ENCODE measurements at regions not wholly inside any gene's neighbourhood (a gene's known extent, or its start where the extent isn't known, plus 50 kb on each side); places are given as distances from the start of the nearest gene placed in this dataset.

DNA sequence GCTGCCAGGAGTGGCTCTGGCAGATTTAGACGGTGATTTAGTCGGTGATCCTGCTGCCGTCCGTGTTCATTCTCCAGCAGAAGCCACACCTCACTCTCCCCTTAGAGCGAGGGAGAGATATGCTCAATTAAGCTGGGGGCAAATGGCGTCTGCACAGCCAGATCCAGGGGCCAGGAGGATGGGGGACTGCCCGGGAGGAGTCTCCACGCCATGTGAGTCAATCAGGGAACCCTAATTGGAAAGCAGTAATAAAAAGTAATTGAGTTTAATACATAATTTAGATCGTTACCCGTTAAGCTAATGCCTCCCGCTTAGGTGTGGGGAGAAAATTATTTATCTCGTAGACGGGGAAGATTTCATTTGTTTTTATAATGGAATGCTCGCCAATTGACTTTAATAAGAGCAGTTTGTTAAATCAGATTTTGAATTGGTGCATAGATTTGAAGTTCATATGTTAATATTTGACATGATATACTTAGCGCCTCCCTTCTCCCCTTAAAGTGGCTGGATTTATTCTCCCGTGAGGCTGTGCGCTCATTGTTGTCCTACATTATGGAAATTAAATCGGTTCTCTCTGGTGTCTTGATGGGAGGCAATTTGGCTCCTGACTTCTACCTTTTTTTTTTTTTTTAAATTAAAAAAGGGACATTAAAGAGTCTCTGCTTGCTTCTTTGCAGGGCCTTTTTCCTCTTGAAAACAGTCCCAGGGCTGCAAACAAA is 104.9 kb upstream of the C14orf180 start:
- no peaks in the 10 kb centered on the region for H3K4me1 ChIP-seq (ENCODE audit: control extremely low read depth in 1 of 4, control insufficient read depth in 4 of 4, insufficient read depth in 4 of 4, low read length in 3 of 4)
- ChIA-PET CTCF (no interaction called here), POLR2A (interaction anchor here (0.6 kb wide), 1 partner anchor 8 kb away, joined by 3 read pairs; no protein-coding TSS in a partner anchor)
- no peaks in the 10 kb centered on the region for H3K36me3 ChIP-seq (ENCODE audit: control insufficient read depth in 4 of 4, insufficient read depth in 4 of 4, low read length in 3 of 4)
- peaks cover 0 to under 1% (median 0%) of the 10 kb centered on the region in 5 experiments for H3K9me3 ChIP-seq (ENCODE audit: control extremely low read depth in 1 of 5, control insufficient read depth in 4 of 5, insufficient read depth in 2 of 5, low read depth in 1 of 5, low read length in 4 of 5)
- peaks cover 0 to 21% (median 3%) of the 10 kb centered on the region in 5 experiments for H3K27me3 ChIP-seq (replicated peaks in 2 of 5; ENCODE audit: control insufficient read depth in 4 of 5, insufficient read depth in 5 of 5, low read length in 4 of 5)
- WGBS (ENCODE audit: insufficient coverage), result 80% methylated on average over 17 of the region's 18 CpGs
- H3K27ac ChIP-seq (ENCODE audit: insufficient read depth in 1 of 2, low read depth in 1 of 2, low read length in 2 of 2, poor library complexity in 1 of 2, severe bottlenecking in 2 of 2), result no peak overlapping the region
- DNase-seq, result no peak
- H3K4me3 ChIP-seq (ENCODE audit: control insufficient read depth in 1 of 7, extremely low read depth in 1 of 7, insufficient read depth in 4 of 7, low read depth in 2 of 7, low read length in 6 of 7), result no peak overlapping the region

DNA sequence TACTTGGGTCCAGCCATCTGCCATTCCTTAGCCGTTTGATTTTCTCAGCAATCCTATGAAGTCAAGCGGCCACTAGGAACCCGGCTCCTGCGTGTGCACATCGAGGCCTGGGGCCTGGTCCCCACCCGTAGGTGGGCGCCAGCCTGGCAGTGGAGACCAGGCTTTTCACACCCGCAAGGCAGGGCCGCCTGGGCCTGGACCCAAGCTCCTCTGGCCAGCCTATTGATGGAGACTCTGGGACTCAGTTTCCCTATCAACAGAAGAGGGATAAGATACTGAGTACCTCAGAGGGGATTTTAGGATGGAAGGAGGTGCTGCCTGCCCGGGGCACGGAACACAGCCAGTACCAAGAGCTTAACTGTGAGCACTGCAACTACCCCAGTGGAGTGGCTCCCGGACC is 104.3 kb upstream of the C14orf180 start:
- peaks cover 0 to 21% (median 3%) of the 10 kb centered on the region in 5 experiments for H3K27me3 ChIP-seq (replicated peaks in 2 of 5; ENCODE audit: control insufficient read depth in 4 of 5, insufficient read depth in 5 of 5, low read length in 4 of 5)
- DNase-seq, result no peak
- H3K9me3 ChIP-seq (ENCODE audit: control extremely low read depth in 1 of 5, control insufficient read depth in 4 of 5, insufficient read depth in 2 of 5, low read depth in 1 of 5, low read length in 4 of 5), result peaks cover 0 to 2% (median 0%) of the 10 kb centered on the region in 5 experiments
- ChIA-PET POLR2A (no interaction called here), CTCF (no interaction called here)
- H3K36me3 ChIP-seq (ENCODE audit: control insufficient read depth in 4 of 4, insufficient read depth in 4 of 4, low read length in 3 of 4), result no peaks in the 10 kb centered on the region
- H3K4me1 ChIP-seq (ENCODE audit: control extremely low read depth in 1 of 4, control insufficient read depth in 4 of 4, insufficient read depth in 4 of 4, low read length in 3 of 4), result no peaks in the 10 kb centered on the region
- H3K4me3 ChIP-seq (ENCODE audit: control insufficient read depth in 1 of 7, extremely low read depth in 1 of 7, insufficient read depth in 4 of 7, low read depth in 2 of 7, low read length in 6 of 7), result no peak overlapping the region
- H3K27ac ChIP-seq (ENCODE audit: insufficient read depth in 1 of 2, low read depth in 1 of 2, low read length in 2 of 2, poor library complexity in 1 of 2, severe bottlenecking in 2 of 2), result no peak overlapping the region
- 79% methylated on average over 12 of the region's 12 CpGs for WGBS (ENCODE audit: insufficient coverage)

DNA sequence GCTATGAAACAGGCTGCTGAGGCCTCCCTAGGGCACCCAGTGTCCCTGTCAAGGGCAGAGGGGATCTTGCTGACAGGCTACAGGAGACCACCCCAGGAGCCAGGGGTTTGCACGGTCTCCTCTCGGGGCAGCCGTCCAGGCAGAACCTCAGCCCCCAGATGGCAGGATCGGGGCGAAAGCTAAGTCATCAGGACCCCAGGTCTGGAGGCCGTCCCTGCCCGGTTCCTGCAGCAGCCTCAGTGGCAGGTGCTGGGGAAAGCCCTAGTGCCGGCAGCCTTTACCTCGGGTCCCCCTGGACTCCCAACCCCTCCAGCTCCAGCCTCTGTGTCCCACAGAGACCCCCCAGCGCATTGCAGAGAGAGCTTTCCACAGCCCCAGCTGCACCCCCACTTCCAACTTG is 103.8 kb upstream of the C14orf180 start:
- no peaks in the 10 kb centered on the region for H3K36me3 ChIP-seq (ENCODE audit: control insufficient read depth in 4 of 4, insufficient read depth in 4 of 4, low read length in 3 of 4)
- CTCF ChIA-PET, result no interaction called here
- peaks cover 0 to 21% (median 3%) of the 10 kb centered on the region in 5 experiments for H3K27me3 ChIP-seq (replicated peaks in 2 of 5; ENCODE audit: control insufficient read depth in 4 of 5, insufficient read depth in 5 of 5, low read length in 4 of 5)
- H3K27ac ChIP-seq (ENCODE audit: insufficient read depth in 1 of 2, low read depth in 1 of 2, low read length in 2 of 2, poor library complexity in 1 of 2, severe bottlenecking in 2 of 2), result no peak overlapping the region
- H3K9me3 ChIP-seq (ENCODE audit: control extremely low read depth in 1 of 5, control insufficient read depth in 4 of 5, insufficient read depth in 2 of 5, low read depth in 1 of 5, low read length in 4 of 5), result peaks cover 0 to 5% (median 3%) of the 10 kb centered on the region in 5 experiments
- POLR2A ChIA-PET, result no interaction called here
- H3K4me3 ChIP-seq (ENCODE audit: control insufficient read depth in 1 of 7, extremely low read depth in 1 of 7, insufficient read depth in 4 of 7, low read depth in 2 of 7, low read length in 6 of 7), result no peak overlapping the region
- no peak for DNase-seq
- H3K4me1 ChIP-seq (ENCODE audit: control extremely low read depth in 1 of 4, control insufficient read depth in 4 of 4, insufficient read depth in 4 of 4, low read length in 3 of 4), result no peaks in the 10 kb centered on the region
- WGBS (ENCODE audit: insufficient coverage), result 94% methylated on average over 10 of the region's 10 CpGs

DNA sequence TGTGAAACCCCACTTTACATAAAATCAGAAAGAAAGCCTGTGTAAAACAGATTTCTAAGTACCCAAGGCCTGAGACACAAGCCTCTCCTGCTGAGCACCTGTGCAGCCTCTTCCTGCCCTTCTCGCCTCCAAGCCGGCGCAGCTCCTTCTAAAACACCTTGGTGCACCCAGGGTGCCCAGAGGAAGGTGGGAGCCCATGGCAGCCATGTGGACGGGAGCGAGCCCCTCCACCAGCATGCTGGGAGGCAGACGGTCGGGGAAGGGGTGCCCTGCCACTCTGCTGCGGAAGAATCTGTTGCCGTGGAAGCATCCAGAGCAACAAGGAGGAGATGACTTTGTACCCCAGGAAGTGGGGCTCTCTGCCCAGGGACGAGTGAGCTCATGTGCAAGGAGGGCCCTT is 103.1 kb upstream of the C14orf180 start:
- H3K27me3 ChIP-seq (replicated peaks in 2 of 5; ENCODE audit: control insufficient read depth in 4 of 5, insufficient read depth in 5 of 5, low read length in 4 of 5), result peaks cover 0 to 21% (median 3%) of the 10 kb centered on the region in 5 experiments
- no peaks in the 10 kb centered on the region for H3K36me3 ChIP-seq (ENCODE audit: control insufficient read depth in 4 of 4, insufficient read depth in 4 of 4, low read length in 3 of 4)
- H3K4me1 ChIP-seq (ENCODE audit: control extremely low read depth in 1 of 4, control insufficient read depth in 4 of 4, insufficient read depth in 4 of 4, low read length in 3 of 4), result no peaks in the 10 kb centered on the region
- CTCF ChIA-PET, result no interaction called here
- POLR2A ChIA-PET, result no interaction called here
- no peak for DNase-seq
- no peak overlapping the region for H3K4me3 ChIP-seq (ENCODE audit: control insufficient read depth in 1 of 7, extremely low read depth in 1 of 7, insufficient read depth in 4 of 7, low read depth in 2 of 7, low read length in 6 of 7)
- H3K9me3 ChIP-seq (ENCODE audit: control extremely low read depth in 1 of 5, control insufficient read depth in 4 of 5, insufficient read depth in 2 of 5, low read depth in 1 of 5, low read length in 4 of 5), result peaks cover 0 to 9% (median 5%) of the 10 kb centered on the region in 5 experiments
- 94% methylated on average over 9 of the region's 10 CpGs for WGBS (ENCODE audit: insufficient coverage)
- no peak overlapping the region for H3K27ac ChIP-seq (ENCODE audit: insufficient read depth in 1 of 2, low read depth in 1 of 2, low read length in 2 of 2, poor library complexity in 1 of 2, severe bottlenecking in 2 of 2)

DNA sequence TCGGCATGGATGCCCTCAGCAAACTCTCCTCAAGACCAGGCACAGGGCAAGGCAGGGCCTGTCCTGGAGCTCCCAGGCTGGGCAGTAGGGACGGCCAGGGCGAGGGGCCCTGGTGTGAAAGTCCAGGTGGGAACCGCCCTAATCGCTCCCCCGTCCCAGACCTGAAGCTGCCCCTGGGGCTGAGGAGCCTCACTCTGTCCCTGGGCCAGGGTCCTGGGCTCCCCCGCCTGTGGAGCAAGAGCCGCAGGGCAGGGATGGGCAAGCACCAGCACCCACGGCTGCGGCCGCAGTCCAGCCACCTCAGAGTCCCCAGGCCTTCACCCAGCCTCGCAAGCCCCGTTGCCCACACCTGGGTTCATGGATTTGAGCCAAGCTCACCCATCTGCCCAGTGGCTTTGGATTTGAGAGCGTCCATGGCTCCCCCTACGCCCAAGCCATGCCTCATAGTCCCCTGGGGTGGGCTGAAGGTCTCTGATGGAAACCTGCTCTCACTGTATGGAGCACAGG is 102.4 kb upstream of the C14orf180 start:
- peaks cover 0 to 11% (median 6%) of the 10 kb centered on the region in 5 experiments for H3K9me3 ChIP-seq (ENCODE audit: control extremely low read depth in 1 of 5, control insufficient read depth in 4 of 5, insufficient read depth in 2 of 5, low read depth in 1 of 5, low read length in 4 of 5)
- H3K27me3 ChIP-seq (replicated peaks in 2 of 5; ENCODE audit: control insufficient read depth in 4 of 5, insufficient read depth in 5 of 5, low read length in 4 of 5), result peaks cover 0 to 21% (median 3%) of the 10 kb centered on the region in 5 experiments
- ChIA-PET POLR2A (no interaction called here), CTCF (no interaction called here)
- no peak for DNase-seq
- no peak overlapping the region for H3K27ac ChIP-seq (ENCODE audit: insufficient read depth in 1 of 2, low read depth in 1 of 2, low read length in 2 of 2, poor library complexity in 1 of 2, severe bottlenecking in 2 of 2)
- no peaks in the 10 kb centered on the region for H3K4me1 ChIP-seq (ENCODE audit: control extremely low read depth in 1 of 4, control insufficient read depth in 4 of 4, insufficient read depth in 4 of 4, low read length in 3 of 4)
- H3K4me3 ChIP-seq (ENCODE audit: control insufficient read depth in 1 of 7, extremely low read depth in 1 of 7, insufficient read depth in 4 of 7, low read depth in 2 of 7, low read length in 6 of 7), result no peak overlapping the region
- no peaks in the 10 kb centered on the region for H3K36me3 ChIP-seq (ENCODE audit: control insufficient read depth in 4 of 4, insufficient read depth in 4 of 4, low read length in 3 of 4)
- 93% methylated on average over 15 of the region's 15 CpGs for WGBS (ENCODE audit: insufficient coverage)

DNA sequence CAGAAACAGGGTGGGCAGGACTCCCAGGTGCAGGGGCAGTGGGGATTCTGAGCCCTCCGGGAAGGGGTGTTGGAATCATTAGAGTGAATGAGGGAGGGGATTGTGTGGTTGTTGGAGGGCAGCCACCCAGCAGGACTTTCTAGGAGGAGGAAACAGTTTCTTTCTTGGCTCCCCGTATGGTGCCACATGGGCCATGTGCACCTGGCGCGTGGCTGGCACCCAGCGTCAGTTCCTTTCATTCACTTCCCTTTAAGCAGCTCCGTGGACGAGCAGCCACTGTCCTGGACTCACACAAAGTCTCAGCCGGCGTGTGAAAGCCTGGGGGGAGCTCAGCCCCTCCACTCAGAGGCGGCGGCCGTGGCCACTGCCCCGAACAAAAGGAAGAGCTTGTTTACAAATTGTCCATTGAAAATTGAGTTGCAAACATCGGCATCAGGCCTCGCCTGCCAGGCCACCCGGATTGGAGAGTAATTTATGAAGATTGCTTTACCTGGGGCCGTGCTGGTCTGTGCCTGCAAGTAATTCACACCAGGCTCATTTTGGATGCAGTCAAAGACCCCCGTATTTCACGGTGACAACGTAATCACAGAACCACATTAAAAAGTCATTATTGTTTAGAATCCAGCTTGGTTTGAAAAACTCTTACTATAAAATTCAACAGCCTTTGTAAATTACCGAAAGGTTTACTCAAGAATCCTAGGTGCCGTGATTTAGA is 101.7 kb upstream of the C14orf180 start:
- H3K36me3 ChIP-seq (ENCODE audit: control insufficient read depth in 4 of 4, insufficient read depth in 4 of 4, low read length in 3 of 4), result no peaks in the 10 kb centered on the region
- WGBS (ENCODE audit: insufficient coverage), result 65% methylated on average over 16 of the region's 22 CpGs
- CTCF ChIA-PET, result no interaction called here

DNA sequence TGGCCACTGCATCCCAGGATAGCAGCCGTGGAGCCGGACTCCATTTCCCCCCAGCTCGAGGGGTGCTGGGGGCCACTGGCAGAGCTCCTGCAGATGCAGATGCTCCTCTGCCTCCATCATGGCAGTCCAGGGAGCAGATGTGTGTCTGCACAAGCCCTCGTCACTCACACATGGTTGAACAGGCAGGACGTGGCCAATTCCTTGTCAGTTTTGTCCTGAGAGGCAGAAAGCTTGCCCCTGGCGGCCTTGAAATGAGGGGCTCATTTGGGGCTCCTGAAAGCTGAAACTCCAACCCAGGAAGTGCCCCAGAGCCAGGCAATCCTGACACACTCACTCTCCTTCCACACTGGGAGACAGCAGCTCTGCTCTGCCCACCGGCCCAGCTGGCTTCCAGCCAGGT is 100.9 kb upstream of the C14orf180 start:
- 80% methylated on average over 7 of the region's 7 CpGs for WGBS (ENCODE audit: insufficient coverage)
- Histone ChIP-seq H3K36me3 (ENCODE audit: control insufficient read depth in 4 of 4, insufficient read depth in 4 of 4, low read length in 3 of 4) (no peaks in the 10 kb centered on the region), H3K4me1 (ENCODE audit: control extremely low read depth in 1 of 4, control insufficient read depth in 4 of 4, insufficient read depth in 4 of 4, low read length in 3 of 4) (no peaks in the 10 kb centered on the region), H3K4me3 (ENCODE audit: control insufficient read depth in 1 of 7, extremely low read depth in 1 of 7, insufficient read depth in 4 of 7, low read depth in 2 of 7, low read length in 6 of 7) (no peak overlapping the region), H3K9me3 (ENCODE audit: control extremely low read depth in 1 of 5, control insufficient read depth in 4 of 5, insufficient read depth in 2 of 5, low read depth in 1 of 5, low read length in 4 of 5) (peaks cover 0 to 14% (median 8%) of the 10 kb centered on the region in 5 experiments), H3K27me3 (replicated peaks in 2 of 5; ENCODE audit: control insufficient read depth in 4 of 5, insufficient read depth in 5 of 5, low read length in 4 of 5) (peaks cover 0 to 21% (median 3%) of the 10 kb centered on the region in 5 experiments), H3K27ac (ENCODE audit: insufficient read depth in 1 of 2, low read depth in 1 of 2, low read length in 2 of 2, poor library complexity in 1 of 2, severe bottlenecking in 2 of 2) (no peak overlapping the region)
- ChIA-PET POLR2A (no interaction called here), CTCF (no interaction called here)
- DNase-seq, result no peak

More for the DNA sequence above, 101.7 kb upstream of the C14orf180 start:
- DNase-seq, result no peak
- Histone ChIP-seq H3K4me1 (ENCODE audit: control extremely low read depth in 1 of 4, control insufficient read depth in 4 of 4, insufficient read depth in 4 of 4, low read length in 3 of 4) (no peaks in the 10 kb centered on the region), H3K9me3 (ENCODE audit: control extremely low read depth in 1 of 5, control insufficient read depth in 4 of 5, insufficient read depth in 2 of 5, low read depth in 1 of 5, low read length in 4 of 5) (peaks cover 0 to 12% (median 6%) of the 10 kb centered on the region in 5 experiments), H3K27me3 (replicated peaks in 2 of 5; ENCODE audit: control insufficient read depth in 4 of 5, insufficient read depth in 5 of 5, low read length in 4 of 5) (peaks cover 0 to 21% (median 3%) of the 10 kb centered on the region in 5 experiments), H3K4me3 (ENCODE audit: control insufficient read depth in 1 of 7, extremely low read depth in 1 of 7, insufficient read depth in 4 of 7, low read depth in 2 of 7, low read length in 6 of 7) (no peak overlapping the region), H3K27ac (ENCODE audit: insufficient read depth in 1 of 2, low read depth in 1 of 2, low read length in 2 of 2, poor library complexity in 1 of 2, severe bottlenecking in 2 of 2) (no peak overlapping the region)
- POLR2A ChIA-PET, result no interaction called here
